ENCODE measurements at regions not wholly inside any gene's neighbourhood (a gene's known extent, or its start where the extent isn't known, plus 50 kb on each side); places are given as distances from the start of the nearest gene placed in this dataset.
"Not testable (repeated sequence)": the region's sequence is repeated elsewhere in the genome, so short reads cannot be mapped to it uniquely, and the experiment has no call there.

GRCh38 chr3:40947022-40947421 is 252.3 kb upstream of the CTNNB1 start:
- not testable (repeated sequence) for DNase-seq (ENCODE audit: low read depth in 2 of 2)

- not testable (repeated sequence) for DNase-seq (ENCODE audit: low read depth in 2 of 2)
Observed at GRCh38 chr3:40949347-40949746, 250.0 kb upstream of the CTNNB1 start.

GRCh38 chr3:40951636-40952035 is 247.7 kb upstream of the CTNNB1 start:
- no peak for DNase-seq (ENCODE audit: low read depth in 2 of 2)

- no peak for DNase-seq (ENCODE audit: low read depth in 2 of 2)
Observed at GRCh38 chr3:40961104-40961857, 238.0 kb upstream of the CTNNB1 start.

- no peak for DNase-seq (ENCODE audit: low read depth in 2 of 2)
Observed at GRCh38 chr3:40962721-40963120, 236.6 kb upstream of the CTNNB1 start.

DNA sequence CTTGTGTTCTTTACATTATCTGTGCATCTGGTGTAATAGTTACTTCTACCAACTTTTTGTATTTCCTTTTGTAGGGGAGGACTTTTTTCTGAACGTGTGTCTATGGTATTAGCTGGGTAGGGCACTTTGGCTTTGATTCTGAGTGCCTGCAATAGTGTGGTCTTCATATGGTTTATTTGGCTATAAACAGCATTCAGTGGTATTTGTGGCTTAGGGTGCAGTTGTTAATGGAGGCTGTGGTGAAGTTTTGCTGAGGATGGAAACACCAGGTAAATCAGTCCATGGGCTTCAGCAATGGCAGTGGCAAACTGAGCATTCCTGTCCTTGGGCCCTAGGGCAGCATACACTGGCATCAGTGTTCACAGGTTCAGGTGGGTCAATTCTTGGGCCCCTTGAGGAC is 230.6 kb upstream of the CTNNB1 start:
- no peak for DNase-seq (ENCODE audit: low read depth in 2 of 2)

DNA sequence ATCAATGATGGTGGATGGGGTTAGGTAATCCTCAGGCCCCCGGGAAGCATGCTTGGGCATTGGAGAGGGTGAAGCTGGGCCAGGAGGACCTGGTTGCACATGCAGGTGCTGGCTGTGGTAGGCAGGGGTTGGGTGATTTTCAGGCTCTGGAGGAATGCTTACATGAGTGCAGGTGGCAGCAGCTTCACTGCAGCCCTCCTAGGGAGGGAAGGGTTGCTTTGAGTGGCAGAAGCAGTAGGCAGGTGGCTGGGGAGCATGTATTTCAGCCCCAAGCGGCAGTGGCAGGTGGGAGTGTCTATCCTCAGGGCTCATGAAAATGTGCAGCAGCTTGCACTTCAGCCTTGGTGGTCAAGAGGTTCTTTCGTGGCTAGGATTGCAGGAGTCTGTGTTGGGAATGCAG is 230.0 kb upstream of the CTNNB1 start:
- no peak for DNase-seq (ENCODE audit: low read depth in 2 of 2)

DNA sequence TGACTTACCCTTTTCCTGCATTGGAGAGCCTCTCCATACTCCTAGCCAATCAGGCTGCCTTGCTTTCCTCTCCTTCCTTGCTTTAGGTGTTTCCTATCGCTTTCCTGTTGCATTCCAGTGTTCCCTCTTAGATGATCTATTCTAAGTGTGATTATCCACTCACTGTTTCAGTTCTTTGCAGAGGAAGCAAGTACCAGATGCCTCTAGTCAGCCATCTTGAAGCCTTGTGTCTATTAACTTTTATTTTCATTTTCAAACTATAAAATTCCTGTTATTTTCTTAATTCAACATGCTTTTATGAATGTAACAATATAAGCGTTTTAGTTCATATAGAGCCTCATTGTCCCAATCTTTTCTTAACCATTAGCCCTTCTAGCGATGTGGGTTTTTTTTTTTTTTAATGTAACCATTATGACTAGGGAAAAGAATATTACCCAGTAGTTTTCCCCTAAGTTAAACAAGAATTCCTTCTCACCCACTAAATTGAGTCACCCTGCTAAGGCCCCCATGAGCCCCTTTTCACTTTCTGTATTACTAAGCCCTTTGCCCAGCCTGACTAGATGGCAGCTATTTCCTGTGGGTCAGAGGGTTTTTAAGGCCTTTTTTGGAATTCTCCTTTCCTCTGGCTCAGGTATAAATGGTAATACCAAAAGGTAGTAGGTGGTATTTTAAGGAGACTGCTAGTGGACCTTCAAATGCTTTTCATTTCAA is 229.4 kb upstream of the CTNNB1 start:
- DNase-seq (ENCODE audit: low read depth in 2 of 2) = no peak

- DNase-seq (ENCODE audit: low read depth in 2 of 2) = peak in 1 of 2 experiments; percentile 2
Observed at GRCh38 chr3:40971191-40972168, 227.8 kb upstream of the CTNNB1 start.

- no peak for DNase-seq (ENCODE audit: low read depth in 2 of 2)
Observed at GRCh38 chr3:40972350-40972749, 227.0 kb upstream of the CTNNB1 start.

DNA sequence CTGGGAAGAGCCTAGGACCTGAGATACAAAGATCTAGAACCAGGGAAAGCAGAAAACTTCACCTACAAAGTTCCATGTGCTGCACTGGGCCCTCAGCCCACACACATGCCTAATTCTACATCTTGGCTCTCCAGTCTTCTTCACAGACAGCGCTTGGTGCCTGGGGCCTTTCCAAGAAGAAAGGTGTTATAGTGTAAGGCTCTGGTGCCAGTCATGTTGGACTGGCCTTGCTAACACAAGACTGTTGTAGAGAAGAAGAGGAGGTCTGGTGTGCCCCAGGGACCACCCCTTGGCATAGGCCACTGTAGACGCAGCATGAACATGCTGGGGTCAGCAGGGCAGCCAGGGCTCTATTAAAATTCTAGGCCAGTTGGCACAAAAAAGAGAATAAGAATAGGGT is 226.2 kb upstream of the CTNNB1 start:
- no peak for DNase-seq (ENCODE audit: low read depth in 2 of 2)

DNA sequence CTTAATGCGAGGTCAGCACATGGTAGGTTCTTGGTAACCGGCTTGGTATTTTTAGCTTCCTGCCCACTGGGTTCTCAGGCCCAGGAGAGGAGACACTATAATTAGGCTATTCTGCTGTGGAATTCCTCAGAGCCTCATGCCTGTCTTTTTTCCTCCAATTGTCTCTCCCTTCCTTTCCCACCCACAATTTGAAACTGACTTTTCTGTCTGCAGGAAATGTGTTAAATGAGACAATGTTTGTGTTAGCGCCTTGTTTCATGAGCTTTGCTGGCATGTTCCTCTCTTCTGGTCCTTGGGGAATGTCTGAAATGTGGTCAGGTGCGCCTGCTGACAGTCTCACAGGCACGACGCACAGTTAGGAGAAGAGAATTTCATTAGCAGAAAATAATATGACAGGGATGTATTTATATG is 223.6 kb upstream of the CTNNB1 start:
- DNase-seq (ENCODE audit: low read depth in 2 of 2) = no peak

DNA sequence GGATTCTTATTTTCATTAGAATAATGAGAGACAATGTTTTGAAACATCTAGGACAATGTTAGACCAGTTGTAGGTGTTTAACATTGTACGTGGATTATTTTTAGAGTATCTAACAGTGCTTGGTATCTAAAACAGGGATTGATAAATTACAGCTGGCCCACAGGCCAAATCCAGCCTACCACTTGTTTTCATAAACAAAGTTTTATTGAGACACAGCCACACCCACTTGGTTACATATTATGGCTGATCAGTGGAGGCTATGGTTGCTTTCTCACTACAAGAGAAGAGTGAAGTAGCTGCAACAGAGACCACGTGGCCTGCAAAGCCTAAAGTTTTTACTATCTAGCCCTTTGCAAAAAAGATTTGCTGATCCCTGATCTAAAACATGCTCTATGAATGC is 223.1 kb upstream of the CTNNB1 start:
- no peak for DNase-seq (ENCODE audit: low read depth in 2 of 2)

- DNase-seq (ENCODE audit: low read depth in 2 of 2) = no peak
Observed at GRCh38 chr3:40978442-40978841, 220.9 kb upstream of the CTNNB1 start.

- DNase-seq (ENCODE audit: low read depth in 2 of 2) = no peak
Observed at GRCh38 chr3:40979962-40980361, 219.3 kb upstream of the CTNNB1 start.

DNA sequence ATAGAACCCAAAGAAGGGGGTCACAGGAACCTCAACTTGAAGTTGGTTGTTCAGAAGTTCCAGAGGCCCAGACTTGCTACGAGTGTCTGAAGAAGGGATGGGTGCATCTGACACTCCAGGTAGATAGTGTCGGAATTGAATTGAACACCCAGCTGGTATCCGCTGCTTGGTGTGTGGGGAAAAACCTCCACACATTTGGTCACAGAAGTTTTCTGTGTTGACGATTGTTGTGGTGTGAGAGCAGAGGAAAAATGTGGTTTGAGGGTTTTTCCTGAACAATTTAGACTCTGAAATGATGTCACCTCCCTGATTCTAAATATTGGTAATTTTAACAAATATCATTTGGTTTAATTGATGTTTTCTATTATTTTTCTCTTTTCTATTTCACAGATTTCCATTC is 218.8 kb upstream of the CTNNB1 start:
- peak in 1 of 2 experiments; percentile 9 for DNase-seq (ENCODE audit: low read depth in 2 of 2)

GRCh38 chr3:40985195-40985594 is 214.1 kb upstream of the CTNNB1 start:
- DNase-seq (ENCODE audit: low read depth in 2 of 2) = no peak

DNA sequence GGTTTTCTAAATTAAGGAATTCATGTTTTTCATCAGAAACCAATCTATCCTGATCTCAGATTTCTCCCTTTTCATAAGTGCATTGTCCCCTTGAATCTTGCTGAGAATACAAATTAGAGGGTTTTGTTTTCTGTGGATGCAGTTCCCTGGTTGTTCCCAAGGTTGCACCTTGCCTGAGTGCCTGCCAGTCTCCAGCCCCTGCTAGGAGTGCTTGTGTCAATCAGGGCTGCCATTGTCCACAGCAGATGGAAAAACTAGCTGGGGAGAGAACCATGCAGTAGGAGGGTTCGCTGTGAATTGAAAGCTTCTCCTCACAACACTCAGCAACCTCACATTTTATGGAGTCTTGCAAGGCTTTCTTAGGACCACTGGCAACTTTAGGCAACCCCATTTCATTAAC is 210.8 kb upstream of the CTNNB1 start:
- DNase-seq (ENCODE audit: low read depth in 2 of 2) = no peak

GRCh38 chr3:40989141-40990061 is 209.9 kb upstream of the CTNNB1 start:
- DNase-seq (ENCODE audit: low read depth in 2 of 2) = no peak

GRCh38 chr3:40990062-40990456 is 209.2 kb upstream of the CTNNB1 start:
- no peak for DNase-seq (ENCODE audit: low read depth in 2 of 2)

DNA sequence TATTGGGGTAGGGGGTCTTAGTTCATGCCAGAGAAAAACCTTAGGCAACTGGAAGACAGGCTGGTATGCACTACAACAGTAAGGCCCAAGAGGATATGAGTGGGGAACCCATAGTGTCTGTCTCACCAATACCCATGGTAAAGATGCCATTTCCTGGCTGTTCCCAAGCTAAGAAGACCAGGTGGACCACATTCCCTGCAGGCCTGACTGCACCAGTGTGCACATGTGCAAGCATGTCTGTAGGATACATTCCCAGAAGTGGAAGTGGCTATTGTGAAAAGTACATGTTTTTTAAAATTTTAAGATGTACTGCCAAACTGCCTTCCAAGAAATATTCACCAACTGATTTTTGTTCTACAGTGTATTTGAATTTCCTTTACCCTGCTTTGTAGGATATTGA is 207.3 kb upstream of the CTNNB1 start:
- DNase-seq (ENCODE audit: low read depth in 2 of 2) = no peak
